ENCODE measurements at regions not wholly inside any gene's neighbourhood (a gene's known extent, or its start where the extent isn't known, plus 50 kb on each side); places are given as distances from the start of the nearest gene placed in this dataset.

- TF ChIP-seq CTCF (IDR thresholded peaks at IDR 0.05; ENCODE audit: borderline replicate concordance) = no peak
These were observed 308.0 kb downstream of the TEX13C start for GRCh38 chrX:125627676-125628075.

DNA sequence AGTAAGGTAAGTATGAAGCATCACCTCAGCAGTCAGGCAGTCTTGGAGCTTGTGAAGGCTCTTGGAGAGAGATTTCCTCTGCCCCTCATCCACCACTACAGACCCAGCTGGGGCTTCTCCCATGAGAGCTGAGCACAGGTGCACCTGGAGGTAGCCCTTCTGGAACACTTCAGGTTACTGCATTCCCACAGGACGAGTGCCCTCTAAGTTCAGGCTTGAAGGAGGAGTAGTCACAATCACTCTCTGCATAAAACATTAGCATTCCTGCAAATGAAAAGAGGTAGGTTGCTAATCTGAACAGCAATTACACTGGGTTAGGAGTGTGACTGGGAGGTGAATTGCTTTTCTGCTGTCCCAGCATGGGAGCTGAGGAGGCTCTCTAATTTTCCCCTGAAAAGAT is 308.8 kb downstream of the TEX13C start:
- Histone ChIP-seq H3K4me1 (no peaks in the 10 kb centered on the region), H3K27me3 (ENCODE audit: low read depth) (no peaks in the 10 kb centered on the region), H3K36me3 (no peaks in the 10 kb centered on the region), H3K27ac (replicated peaks) (no peak overlapping the region), H3K4me3 (no peak overlapping the region), H3K9me3 (replicated peaks) (no peaks in the 10 kb centered on the region)
- no peak for TF ChIP-seq CTCF (IDR thresholded peaks at IDR 0.05; ENCODE audit: borderline replicate concordance)
- DNase-seq = no peak
- intact Hi-C loops (cut with micrococcal nuclease) = no loop called here

More at GRCh38 chrX:125627676-125628075, 308.0 kb downstream of the TEX13C start:
- Histone ChIP-seq H3K4me1 (no peaks in the 10 kb centered on the region), H3K4me3 (no peak overlapping the region), H3K27me3 (ENCODE audit: low read depth) (no peaks in the 10 kb centered on the region), H3K27ac (replicated peaks) (no peak overlapping the region), H3K9me3 (replicated peaks) (no peaks in the 10 kb centered on the region), H3K36me3 (no peaks in the 10 kb centered on the region)
- intact Hi-C loops (cut with micrococcal nuclease) = no loop called here
- no peak for DNase-seq

DNA sequence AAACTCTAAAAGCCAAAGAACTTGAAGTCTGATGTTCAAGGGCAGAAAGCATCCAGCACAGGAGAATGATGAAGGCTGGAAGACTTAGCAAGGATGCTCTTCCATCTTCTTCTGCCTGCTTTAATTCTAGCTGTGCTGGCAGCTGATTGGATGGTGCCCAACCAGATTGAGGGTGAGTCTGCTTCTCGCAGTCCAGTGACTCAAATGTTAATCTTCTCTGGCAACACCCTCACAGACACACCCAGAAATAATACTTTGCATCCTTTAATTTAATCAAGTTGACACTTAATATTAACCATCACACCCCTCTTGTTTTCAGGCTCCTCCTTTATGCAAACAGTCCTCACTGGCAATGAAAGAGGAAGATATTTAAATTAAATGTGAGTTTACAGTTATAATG is 321.7 kb downstream of the TEX13C start:
- no peak overlapping the region for H3K4me3 ChIP-seq
- H3K27me3 ChIP-seq (ENCODE audit: low read depth) = no peaks in the 10 kb centered on the region
- TF ChIP-seq CTCF (IDR thresholded peaks at IDR 0.05; ENCODE audit: borderline replicate concordance) = no peak
- H3K36me3 ChIP-seq = no peaks in the 10 kb centered on the region
- intact Hi-C loops (cut with micrococcal nuclease) = no loop called here
- DNase-seq = no peak
- H3K27ac ChIP-seq (replicated peaks) = no peak overlapping the region
- H3K4me1 ChIP-seq = no peaks in the 10 kb centered on the region
- H3K9me3 ChIP-seq (replicated peaks) = no peaks in the 10 kb centered on the region

DNA sequence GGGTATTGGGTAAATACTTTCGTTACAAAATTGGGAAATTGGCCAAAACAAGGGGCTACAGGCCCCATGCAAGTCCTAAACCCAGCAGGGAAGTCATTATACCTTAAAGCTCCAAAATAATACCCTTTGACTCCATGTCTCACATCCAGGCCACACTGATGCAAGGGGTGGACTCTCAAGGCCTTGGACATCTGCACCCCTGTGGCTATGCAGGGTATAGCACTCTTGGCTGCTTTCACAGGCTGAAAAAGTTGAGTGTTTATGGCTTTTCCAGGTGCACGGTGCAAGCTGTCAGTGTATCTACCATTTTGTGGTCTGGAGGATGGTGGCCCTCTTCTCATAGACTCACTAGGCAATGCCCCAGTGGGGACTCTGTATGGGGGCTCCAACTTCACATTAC is 326.5 kb downstream of the TEX13C start:
- Histone ChIP-seq H3K27me3 (ENCODE audit: low read depth) (no peaks in the 10 kb centered on the region), H3K36me3 (no peaks in the 10 kb centered on the region), H3K4me1 (no peaks in the 10 kb centered on the region), H3K4me3 (no peak overlapping the region), H3K27ac (replicated peaks) (no peak overlapping the region), H3K9me3 (replicated peaks) (no peaks in the 10 kb centered on the region)
- DNase-seq = no peak
- intact Hi-C loops (cut with micrococcal nuclease) = no loop called here
- no peak for TF ChIP-seq CTCF (IDR thresholded peaks at IDR 0.05; ENCODE audit: borderline replicate concordance)

- Histone ChIP-seq H3K4me3 (no peak overlapping the region), H3K27me3 (ENCODE audit: low read depth) (no peaks in the 10 kb centered on the region), H3K36me3 (no peaks in the 10 kb centered on the region), H3K9me3 (replicated peaks) (no peaks in the 10 kb centered on the region), H3K27ac (replicated peaks) (no peak overlapping the region), H3K4me1 (no peaks in the 10 kb centered on the region)
- DNase-seq = no peak
- TF ChIP-seq CTCF (IDR thresholded peaks at IDR 0.05; ENCODE audit: borderline replicate concordance) = no peak
- intact Hi-C loops (cut with micrococcal nuclease) = no loop called here
These were observed 331.8 kb downstream of the TEX13C start for GRCh38 chrX:125651426-125651825.

DNA sequence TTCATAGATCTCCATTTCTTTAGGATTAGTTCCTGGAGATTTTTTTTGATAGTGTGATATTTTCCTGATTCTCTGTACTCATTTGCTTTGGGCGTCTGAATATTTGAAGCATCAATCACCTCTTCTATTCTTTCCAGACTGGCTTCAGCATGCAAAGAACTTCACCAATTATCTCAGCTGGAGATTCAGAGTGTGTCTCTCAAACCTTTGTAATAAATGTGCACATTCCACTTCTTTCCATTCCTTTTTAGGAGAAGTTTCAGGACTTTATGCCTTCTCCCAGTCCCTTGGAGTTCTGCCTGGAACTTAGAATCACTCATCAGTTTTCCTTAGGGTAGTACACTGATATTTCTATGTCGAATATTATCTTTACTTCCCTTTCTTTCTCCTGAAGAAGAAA is 334.8 kb downstream of the TEX13C start:
- H3K27me3 ChIP-seq (ENCODE audit: low read depth) = no peaks in the 10 kb centered on the region
- no peaks in the 10 kb centered on the region for H3K4me1 ChIP-seq
- H3K9me3 ChIP-seq (replicated peaks) = no peaks in the 10 kb centered on the region
- no peak for DNase-seq
- intact Hi-C loops (cut with micrococcal nuclease) = no loop called here
- H3K36me3 ChIP-seq = no peaks in the 10 kb centered on the region
- no peak overlapping the region for H3K27ac ChIP-seq (replicated peaks)
- no peak overlapping the region for H3K4me3 ChIP-seq
- TF ChIP-seq CTCF (IDR thresholded peaks at IDR 0.05; ENCODE audit: borderline replicate concordance) = no peak
